ENCODE measurements at regions not wholly inside any gene's neighbourhood (a gene's known extent, or its start where the extent isn't known, plus 50 kb on each side); places are given as distances from the start of the nearest gene placed in this dataset.

DNA sequence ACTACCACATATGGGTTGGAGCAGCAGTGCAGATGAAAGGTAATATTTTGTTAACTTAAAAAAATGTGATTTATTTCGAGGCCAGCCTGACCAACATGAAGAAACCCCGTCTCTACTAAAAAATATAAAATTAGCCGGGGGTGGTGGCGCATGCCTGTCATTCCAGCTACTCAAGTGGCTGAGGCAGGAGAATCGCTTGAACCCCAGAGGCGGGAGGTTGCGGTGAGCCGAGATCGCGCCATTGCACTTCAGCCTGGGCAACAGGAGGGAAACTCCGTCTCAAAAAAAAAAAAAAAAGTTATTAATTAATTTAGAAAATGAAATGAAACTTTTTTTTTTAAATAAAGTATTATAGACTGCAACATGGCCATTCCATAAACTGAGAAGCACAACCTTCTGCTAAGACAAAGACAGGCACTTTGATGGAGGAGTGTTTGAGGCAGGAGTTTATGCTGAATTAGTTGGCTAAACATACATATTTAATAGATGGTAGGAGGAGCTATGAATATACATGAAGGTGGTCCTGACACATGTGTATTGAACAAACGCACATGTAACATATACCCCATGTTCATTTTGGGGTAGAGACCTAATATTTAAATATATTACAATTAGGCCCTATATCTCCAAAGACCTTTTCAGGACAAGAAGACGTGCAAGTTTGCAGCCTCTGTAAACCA lies 1485.3 kb upstream of the MIR17HG start:
- DNase-seq: no peak

DNA sequence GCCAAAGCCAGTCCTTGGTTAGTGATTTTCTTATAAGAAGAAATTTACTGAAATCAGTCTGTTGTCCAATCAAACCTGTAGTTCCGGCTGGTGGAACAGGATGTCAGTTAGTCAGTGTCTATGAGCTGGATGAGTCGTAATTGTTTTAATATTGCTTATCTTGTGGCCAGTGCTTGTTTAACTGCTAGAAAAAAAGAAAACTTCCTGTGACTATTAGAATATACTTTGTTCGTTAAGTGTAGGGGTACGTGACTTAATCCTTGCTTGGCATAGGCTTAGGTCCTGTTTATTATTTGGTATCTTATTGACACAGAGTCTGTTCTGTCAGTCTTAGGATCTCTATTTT lies 1484.8 kb upstream of the MIR17HG start:
- DNase-seq: no peak

DNA sequence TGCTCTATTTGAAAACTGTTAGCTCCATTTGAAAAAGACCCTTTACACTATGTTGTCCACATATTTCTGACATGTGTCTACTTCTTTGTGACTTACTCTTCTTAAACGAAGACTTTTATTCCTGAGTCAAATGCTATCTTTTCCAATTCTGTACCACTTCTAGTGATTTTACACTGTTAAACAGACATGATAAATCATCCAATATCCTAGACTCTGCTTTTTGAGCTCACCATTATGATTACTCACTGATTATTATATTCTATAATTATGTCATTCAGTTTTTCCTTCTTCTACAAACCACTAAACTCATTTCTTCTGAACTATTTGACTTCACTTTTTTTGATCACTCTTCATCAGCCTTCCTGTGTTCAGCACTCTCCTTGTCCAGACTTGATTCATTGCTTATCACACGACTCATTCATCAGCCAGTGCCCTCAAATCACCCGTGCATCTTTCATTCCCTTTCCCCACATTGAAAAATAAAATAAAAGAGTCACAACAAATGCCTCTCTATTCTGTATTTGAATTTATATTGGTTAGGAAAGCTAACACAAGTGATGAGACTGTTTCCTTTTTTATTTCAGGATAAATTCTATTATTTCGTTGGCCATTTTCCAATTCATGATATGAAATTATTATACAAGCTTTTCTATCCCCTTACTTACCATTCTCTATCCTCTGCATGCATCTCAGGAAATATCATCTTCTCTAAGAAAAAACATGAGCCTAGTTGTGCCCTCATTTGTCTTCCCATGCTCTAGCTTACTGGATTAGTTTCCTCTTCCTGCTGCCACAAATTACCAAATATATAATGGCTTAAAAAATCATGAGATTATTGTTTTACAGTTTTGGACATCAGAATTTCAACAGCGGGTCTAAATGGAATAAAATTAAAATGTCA lies 1482.1 kb upstream of the MIR17HG start:
- DNase-seq: no peak

DNA sequence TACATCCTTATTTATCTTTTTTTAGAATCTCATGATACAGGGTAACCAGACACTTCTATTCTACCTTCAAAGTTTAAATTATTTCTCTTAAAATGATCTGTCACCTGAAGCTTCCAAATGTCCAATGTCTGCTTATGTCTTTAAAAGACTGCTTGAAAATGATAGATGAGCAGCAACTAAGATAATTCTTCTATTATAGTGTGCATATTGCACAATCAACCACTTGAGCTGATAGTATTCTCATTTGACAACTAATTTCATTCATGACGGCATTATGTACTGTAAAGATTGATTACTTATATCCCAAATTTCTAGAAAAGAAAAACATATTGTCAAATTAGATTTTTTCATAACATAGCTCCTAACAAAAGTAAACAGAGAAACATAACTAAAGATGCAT lies 1478.2 kb upstream of the MIR17HG start:
- no peak for DNase-seq

GRCh38 chr13:89878904-89879303 lies 1468.6 kb upstream of the MIR17HG start:
- no peak for DNase-seq

- DNase-seq: no peak
Measured at GRCh38 chr13:89880201-89880600, 1467.3 kb upstream of the MIR17HG start.

- no peak for DNase-seq
Measured at GRCh38 chr13:89883893-89884448, 1463.5 kb upstream of the MIR17HG start.

GRCh38 chr13:89890806-89891205 lies 1456.7 kb upstream of the MIR17HG start:
- DNase-seq: no peak

- no peak for DNase-seq
Measured at GRCh38 chr13:89891416-89891815, 1456.1 kb upstream of the MIR17HG start.

- no peak for DNase-seq
Measured at GRCh38 chr13:89897681-89898080, 1449.8 kb upstream of the MIR17HG start.

- DNase-seq: no peak
Measured at GRCh38 chr13:89899302-89900103, 1448.0 kb upstream of the MIR17HG start.

DNA sequence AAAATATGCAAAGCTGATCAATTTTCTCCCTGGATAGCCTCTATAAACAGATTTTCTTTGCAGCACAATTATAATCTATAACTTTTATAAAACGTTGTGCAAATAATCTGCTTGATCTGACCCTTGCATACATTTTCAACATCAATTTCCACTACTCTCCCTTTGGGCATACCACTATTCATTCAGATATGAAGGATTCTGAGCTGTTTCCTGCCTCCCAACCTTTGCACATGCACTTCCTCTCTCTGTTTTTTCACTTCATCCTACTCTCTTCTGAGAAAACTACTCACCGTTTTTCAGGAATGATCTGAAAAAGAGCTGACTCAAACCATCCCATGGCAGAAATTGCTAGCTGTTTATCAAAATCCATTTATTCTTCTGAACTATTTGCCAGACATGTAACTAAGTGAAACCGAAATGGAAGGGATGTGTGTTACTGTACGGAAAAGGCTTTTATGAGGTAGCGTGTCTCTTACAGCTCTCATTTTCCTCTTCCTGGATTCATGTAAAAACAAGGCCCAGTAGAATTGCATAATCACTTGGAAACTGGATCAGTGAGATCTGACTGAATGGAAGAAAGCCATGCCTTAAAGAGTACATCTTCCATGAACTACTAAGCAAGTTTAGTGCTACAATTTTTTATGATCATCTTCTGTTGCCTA lies 1447.3 kb upstream of the MIR17HG start:
- no peak for DNase-seq

GRCh38 chr13:89902223-89902622 lies 1445.3 kb upstream of the MIR17HG start:
- no peak for DNase-seq

DNA sequence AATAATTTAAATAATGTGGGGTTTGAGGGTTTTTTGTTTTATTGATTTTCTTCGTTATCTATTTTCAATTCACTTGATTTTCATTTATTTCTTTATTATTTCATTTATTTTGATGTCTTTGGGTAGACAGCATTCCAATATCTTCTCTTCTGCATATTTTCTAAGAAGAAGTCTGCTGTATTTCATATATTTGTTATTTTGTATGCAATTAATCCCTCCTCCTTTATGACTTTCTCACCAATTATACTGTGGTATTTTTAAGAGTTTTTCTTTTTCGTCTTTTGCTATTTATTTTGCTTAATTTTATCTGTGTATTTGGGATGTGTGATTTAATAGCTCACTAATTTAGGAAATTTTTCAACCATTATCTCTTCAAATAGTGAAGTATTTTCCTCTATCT lies 1444.4 kb upstream of the MIR17HG start:
- no peak for DNase-seq

- DNase-seq: no peak
Measured at GRCh38 chr13:89910166-89910565, 1437.3 kb upstream of the MIR17HG start.

DNA sequence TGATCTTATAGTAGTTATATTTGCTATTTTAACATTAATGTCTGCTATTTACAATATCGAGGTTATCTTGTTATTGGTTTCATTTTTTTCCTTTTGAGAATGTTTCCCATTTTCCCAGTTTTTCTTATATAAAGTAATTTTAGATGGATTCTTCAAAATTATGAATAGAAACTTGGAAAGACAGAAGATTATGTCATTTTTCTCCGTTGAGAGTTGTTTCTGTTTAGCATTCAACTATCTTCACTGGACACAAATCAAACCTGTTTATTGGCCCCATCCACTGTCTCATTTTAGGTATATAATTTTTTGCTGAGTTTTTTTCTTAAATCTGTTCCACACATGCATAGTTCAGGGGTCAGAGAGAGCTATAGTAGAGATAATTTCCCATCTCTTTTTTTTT lies 1430.9 kb upstream of the MIR17HG start:
- no peak for DNase-seq

DNA sequence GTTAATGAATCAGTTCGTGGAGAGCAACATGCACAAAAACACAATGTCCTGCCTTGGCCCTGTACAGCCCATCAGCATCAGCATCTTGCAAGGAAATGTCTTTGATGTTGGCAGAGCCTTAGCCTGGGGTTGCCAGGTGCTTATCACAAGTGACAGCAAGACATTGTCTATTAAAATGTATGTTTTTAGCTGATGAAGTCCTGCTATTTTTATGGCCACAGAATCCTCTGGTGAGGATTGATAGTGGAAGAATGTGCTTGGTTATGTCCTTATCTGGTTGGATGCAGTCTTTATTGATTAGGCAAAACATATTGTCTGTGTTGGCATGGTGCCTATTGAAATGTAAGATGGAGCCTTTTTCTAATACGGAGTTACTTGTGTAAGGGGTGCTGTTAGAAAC lies 1427.0 kb upstream of the MIR17HG start:
- DNase-seq: no peak

DNA sequence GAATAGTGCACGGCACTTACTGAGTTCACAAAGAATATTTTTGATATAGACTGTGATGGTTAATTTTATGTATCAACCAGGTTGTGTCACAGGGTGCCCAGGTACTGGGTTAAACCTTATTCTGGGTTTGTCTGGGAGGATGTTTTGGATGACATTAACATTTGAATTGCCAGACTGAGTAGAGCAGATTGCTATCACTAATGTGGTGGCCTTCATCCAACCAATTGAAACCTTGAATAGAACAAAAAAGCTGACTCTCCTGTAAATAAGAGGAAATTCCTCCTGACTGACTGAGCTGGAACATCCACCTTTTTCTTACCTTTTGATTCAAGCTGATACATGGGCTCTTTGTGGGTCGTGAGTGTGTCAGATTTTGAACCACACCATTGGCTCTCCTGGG lies 1424.4 kb upstream of the MIR17HG start:
- DNase-seq: no peak

- no peak for DNase-seq
Measured at GRCh38 chr13:89923736-89924135, 1423.8 kb upstream of the MIR17HG start.

DNA sequence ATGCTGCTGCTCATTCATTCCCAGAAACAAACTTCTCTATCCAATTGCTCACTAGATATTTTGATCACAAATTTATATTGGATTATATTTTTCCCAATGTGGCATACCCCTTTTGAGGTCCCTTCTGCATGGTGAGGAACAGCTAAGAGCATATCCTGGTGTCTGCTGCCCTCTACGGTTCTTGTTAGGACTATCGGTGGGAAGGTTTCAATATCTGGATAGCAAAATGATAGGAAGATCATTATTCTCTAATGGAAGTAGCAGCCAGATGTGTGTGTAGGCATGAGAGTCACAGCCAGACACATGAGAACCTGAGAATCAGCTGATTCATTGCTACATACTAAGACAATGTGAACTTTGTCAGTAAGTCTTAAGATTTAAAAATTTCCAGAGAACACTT lies 1422.4 kb upstream of the MIR17HG start:
- DNase-seq: peak; percentile 50

GRCh38 chr13:89930861-89931260 lies 1416.6 kb upstream of the MIR17HG start:
- no peak for DNase-seq

DNA sequence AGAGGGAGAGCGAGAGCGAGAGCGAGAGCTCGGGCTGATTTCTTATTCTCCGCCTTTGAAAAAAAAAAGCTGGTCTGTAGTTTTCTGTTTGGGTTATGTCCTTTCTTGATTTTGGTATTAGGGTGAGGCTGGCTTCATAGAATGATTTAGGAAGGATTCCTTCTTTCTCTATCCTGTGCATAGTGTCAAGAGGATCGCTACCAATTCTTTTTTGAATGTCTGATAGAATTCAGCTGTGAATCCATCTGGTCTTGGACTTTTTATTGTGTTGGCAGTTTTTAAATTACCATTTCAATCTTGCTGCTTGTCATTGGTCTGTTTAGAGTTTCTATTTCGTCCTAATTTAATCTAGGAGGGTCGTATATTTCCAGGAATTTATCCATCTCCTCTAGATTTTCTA lies 1414.6 kb upstream of the MIR17HG start:
- DNase-seq: no peak

GRCh38 chr13:89936256-89936655 lies 1411.2 kb upstream of the MIR17HG start:
- DNase-seq: no peak

Data from NCI-H1092 (cell line).